GM12878 (cell line): ENCODE measurements at regions not wholly inside any gene's neighbourhood (a gene's known extent, or its start where the extent isn't known, plus 50 kb on each side); places are given as distances from the start of the nearest gene placed in this dataset.
A peak's percentile ranks its signal among the peaks of the same experiment; 100 is the strongest.

Experiments used
- CBX3 ChIP-seq: fragments of 200-600 bp; sonication (generic); IDR thresholded peaks from 2 replicates; pipeline ENCODE4 v1.6.1; 2016; ENCODE audit warnings: low read depth, borderline replicate concordance
- CHD1 ChIP-seq: IDR thresholded peaks from 2 replicates; pipeline ENCODE4 v1.6.1; 2012; ENCODE audit warnings: low read depth, low read length, improper control_type of control experiment
- CREB1 ChIP-seq: IDR thresholded peaks from 2 replicates; pipeline ENCODE4 v1.6.1; 2012; ENCODE audit warnings: low read depth, mild to moderate bottlenecking, inconsistent platforms
- EP300 ChIP-seq, 2 experiments: fragments of 150-350 bp in 1 of 2; IDR thresholded peaks; 2 replicates each; pipeline ENCODE4 v1.6.1; 2011 to 2012; ENCODE audit warnings: low read depth in 2 of 2, low read length in 2 of 2, borderline replicate concordance in 1 of 2, improper control_type of control experiment in 1 of 2, inconsistent platforms in 1 of 2; ENCODE audit not compliant: control insufficient read depth in 1 of 2
- ETV6 ChIP-seq, 2 experiments: fragments of 450-650 bp in 1 of 2; IDR thresholded peaks in 1 of 2; conservative IDR thresholded peaks in 1 of 2; 2 replicates each; pipeline ENCODE4 v1.6.1; 2014; ENCODE audit warnings: antibody characterized with exemption in 1 of 2, borderline replicate concordance in 1 of 2, low read depth in 1 of 2, mild to moderate bottlenecking in 1 of 2, moderate library complexity in 1 of 2
- MTA2 ChIP-seq: fragments of 450-650 bp; IDR thresholded peaks from 2 replicates; pipeline ENCODE4 v1.6.1; 2016; ENCODE audit warnings: low read depth, mild to moderate bottlenecking, moderate library complexity
- POU2F2 ChIP-seq: IDR thresholded peaks from 3 replicates; pipeline ENCODE4 v1.6.1; 2011; ENCODE audit warnings: low read depth, mild to moderate bottlenecking, low read length, borderline replicate concordance
- RUNX3 ChIP-seq: IDR thresholded peaks from 2 replicates; pipeline ENCODE4 v1.6.1; 2012; ENCODE audit warnings: low read length, inconsistent platforms
- SMAD1 ChIP-seq: fragments of 450-650 bp; IDR thresholded peaks from 2 replicates; pipeline ENCODE4 v1.6.1; 2018; ENCODE audit warnings: mild to moderate bottlenecking, low read depth; ENCODE audit not compliant: partially characterized antibody
- SMARCA5 ChIP-seq: fragments of 450-650 bp; IDR thresholded peaks from 2 replicates; pipeline ENCODE4 v1.6.1; 2017; ENCODE audit warnings: mild to moderate bottlenecking
- SP1 ChIP-seq: IDR thresholded peaks from one replicate; pipeline ENCODE4 v1.6.1; 2011; ENCODE audit warnings: low read depth, low read length
- ZBTB11 ChIP-seq: fragments of 450-650 bp; formaldehyde crosslinking; IDR thresholded peaks from 2 replicates; pipeline ENCODE4 v1.5.0; 2022; ENCODE audit warnings: mild to moderate bottlenecking, missing genetic modification characterization
- ZBTB33 ChIP-seq: fragments of 450-650 bp; IDR thresholded peaks from 2 replicates; pipeline ENCODE4 v1.6.1; 2017; ENCODE audit warnings: mild to moderate bottlenecking
- ZNF24 ChIP-seq: fragments of 450-650 bp; IDR thresholded peaks from 2 replicates; pipeline ENCODE4 v1.6.1; 2017; ENCODE audit warnings: antibody characterized with exemption, mild to moderate bottlenecking
- TF ChIP-seq, protein P1 (sequence below): fragments of 450-650 bp; IDR thresholded peaks from 2 replicates; pipeline ENCODE4 v1.6.1; 2017; ENCODE audit warnings: mild to moderate bottlenecking, low read depth, inconsistent platforms; ENCODE audit not compliant: poor library complexity, severe bottlenecking
- TF ChIP-seq, protein P2 (sequence below): fragments of 450-650 bp; IDR thresholded peaks from 2 replicates; pipeline ENCODE4 v1.6.1; 2017; ENCODE audit warnings: borderline replicate concordance
- TF ChIP-seq, protein P3 (sequence below): fragments of 450-650 bp; conservative IDR thresholded peaks from 2 replicates; pipeline ENCODE4 v1.6.1; 2017; ENCODE audit warnings: mild to moderate bottlenecking, moderate library complexity

GRCh38 chr16:85227084-85227945, 115.0 kb upstream of the CIBAR2 start (continued):
- TF ChIP-seq ZBTB33: no peak
- TF ChIP-seq, protein P1, sequence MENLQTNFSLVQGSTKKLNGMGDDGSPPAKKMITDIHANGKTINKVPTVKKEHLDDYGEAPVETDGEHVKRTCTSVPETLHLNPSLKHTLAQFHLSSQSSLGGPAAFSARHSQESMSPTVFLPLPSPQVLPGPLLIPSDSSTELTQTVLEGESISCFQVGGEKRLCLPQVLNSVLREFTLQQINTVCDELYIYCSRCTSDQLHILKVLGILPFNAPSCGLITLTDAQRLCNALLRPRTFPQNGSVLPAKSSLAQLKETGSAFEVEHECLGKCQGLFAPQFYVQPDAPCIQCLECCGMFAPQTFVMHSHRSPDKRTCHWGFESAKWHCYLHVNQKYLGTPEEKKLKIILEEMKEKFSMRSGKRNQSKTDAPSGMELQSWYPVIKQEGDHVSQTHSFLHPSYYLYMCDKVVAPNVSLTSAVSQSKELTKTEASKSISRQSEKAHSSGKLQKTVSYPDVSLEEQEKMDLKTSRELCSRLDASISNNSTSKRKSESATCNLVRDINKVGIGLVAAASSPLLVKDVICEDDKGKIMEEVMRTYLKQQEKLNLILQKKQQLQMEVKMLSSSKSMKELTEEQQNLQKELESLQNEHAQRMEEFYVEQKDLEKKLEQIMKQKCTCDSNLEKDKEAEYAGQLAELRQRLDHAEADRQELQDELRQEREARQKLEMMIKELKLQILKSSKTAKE: peak; percentile 85
- peak; percentile 90 for TF ChIP-seq RUNX3
- peak; percentile 83 for TF ChIP-seq SMAD1
- peak; percentile 55 for TF ChIP-seq CREB1
- TF ChIP-seq SMARCA5: peak; percentile 47; the same call in 1 of the 2 replicates
- TF ChIP-seq SP1: peak; percentile 77
- TF ChIP-seq CHD1: peak; percentile 14; the same call in 1 of the 2 replicates
- TF ChIP-seq ETV6 (conservative IDR thresholded peaks at IDR 0.05 in 1 of 2, IDR thresholded peaks at IDR 0.05 in 1 of 2; ENCODE audit: borderline replicate concordance in 1 of 2, low read depth in 1 of 2): peak in 1 of 2 experiments; percentile 49; a peak in 2 of 4 replicates
- peak; percentile 87 to 95 for TF ChIP-seq EP300 (IDR thresholded peaks at IDR 0.05; ENCODE audit: borderline replicate concordance in 1 of 2, control insufficient read depth in 1 of 2, low read depth in 2 of 2, low read length in 2 of 2)
- TF ChIP-seq, protein P2, sequence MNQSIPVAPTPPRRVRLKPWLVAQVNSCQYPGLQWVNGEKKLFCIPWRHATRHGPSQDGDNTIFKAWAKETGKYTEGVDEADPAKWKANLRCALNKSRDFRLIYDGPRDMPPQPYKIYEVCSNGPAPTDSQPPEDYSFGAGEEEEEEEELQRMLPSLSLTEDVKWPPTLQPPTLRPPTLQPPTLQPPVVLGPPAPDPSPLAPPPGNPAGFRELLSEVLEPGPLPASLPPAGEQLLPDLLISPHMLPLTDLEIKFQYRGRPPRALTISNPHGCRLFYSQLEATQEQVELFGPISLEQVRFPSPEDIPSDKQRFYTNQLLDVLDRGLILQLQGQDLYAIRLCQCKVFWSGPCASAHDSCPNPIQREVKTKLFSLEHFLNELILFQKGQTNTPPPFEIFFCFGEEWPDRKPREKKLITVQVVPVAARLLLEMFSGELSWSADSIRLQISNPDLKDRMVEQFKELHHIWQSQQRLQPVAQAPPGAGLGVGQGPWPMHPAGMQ: peak; percentile 27; the same call in 1 of the 2 replicates
- TF ChIP-seq, protein P3, sequence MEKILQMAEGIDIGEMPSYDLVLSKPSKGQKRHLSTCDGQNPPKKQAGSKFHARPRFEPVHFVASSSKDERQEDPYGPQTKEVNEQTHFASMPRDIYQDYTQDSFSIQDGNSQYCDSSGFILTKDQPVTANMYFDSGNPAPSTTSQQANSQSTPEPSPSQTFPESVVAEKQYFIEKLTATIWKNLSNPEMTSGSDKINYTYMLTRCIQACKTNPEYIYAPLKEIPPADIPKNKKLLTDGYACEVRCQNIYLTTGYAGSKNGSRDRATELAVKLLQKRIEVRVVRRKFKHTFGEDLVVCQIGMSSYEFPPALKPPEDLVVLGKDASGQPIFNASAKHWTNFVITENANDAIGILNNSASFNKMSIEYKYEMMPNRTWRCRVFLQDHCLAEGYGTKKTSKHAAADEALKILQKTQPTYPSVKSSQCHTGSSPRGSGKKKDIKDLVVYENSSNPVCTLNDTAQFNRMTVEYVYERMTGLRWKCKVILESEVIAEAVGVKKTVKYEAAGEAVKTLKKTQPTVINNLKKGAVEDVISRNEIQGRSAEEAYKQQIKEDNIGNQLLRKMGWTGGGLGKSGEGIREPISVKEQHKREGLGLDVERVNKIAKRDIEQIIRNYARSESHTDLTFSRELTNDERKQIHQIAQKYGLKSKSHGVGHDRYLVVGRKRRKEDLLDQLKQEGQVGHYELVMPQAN: peak; percentile 51; the same call in 1 of the 2 replicates
- TF ChIP-seq CBX3: no peak
- peak; percentile 93 for TF ChIP-seq ZNF24
- TF ChIP-seq POU2F2: peak; percentile 52; the same call in 1 of the 3 replicates
- TF ChIP-seq ZBTB11 (CRISPR knock-in tag): no peak
- peak; percentile 91 for TF ChIP-seq MTA2
